Esophagus muscularis mucosa (tissue), 4 donors: ENCODE measurements at regions not wholly inside any gene's neighbourhood (a gene's known extent, or its start where the extent isn't known, plus 50 kb on each side); places are given as distances from the start of the nearest gene placed in this dataset.

Experiments used
- DNase-seq: peaks from one replicate; pipeline ENCODE4 v3.0.0-alpha.2; 2017; ENCODE audit errors: extremely low spot score
- H3K27ac ChIP-seq, 4 donors: fragments of 200-600 bp; sonication (generic); replicated peaks in 1 of 4; 1 replicate in 3 of 4; 2 replicates in 1 of 4; pipeline ENCODE4 v1.5.1; 2016 to 2019; ENCODE audit warnings: mild to moderate bottlenecking in 1 of 4
- H3K27me3 ChIP-seq, 4 donors: fragments of 200-600 bp; sonication (generic); one replicate each; pipeline versions ENCODE4 v1.5.1 to v1.6.0; 2016 to 2019
- H3K36me3 ChIP-seq, 4 donors: fragments of 200-600 bp; sonication (generic); one replicate each; pipeline ENCODE4 v1.5.1; 2016 to 2019
- H3K4me1 ChIP-seq, 4 donors: fragments of 200-600 bp; sonication (generic); one replicate each; pipeline ENCODE4 v1.5.1; 2016 to 2019
- H3K4me3 ChIP-seq, 4 donors: fragments of 200-600 bp; sonication (generic); 1 replicate in 2 of 4; 2 replicates in 2 of 4; pipeline ENCODE4 v1.5.1; 2016 to 2019; ENCODE audit warnings: mild to moderate bottlenecking in 4 of 4, moderate library complexity in 1 of 4
- H3K9me3 ChIP-seq, 4 donors: fragments of 200-600 bp; sonication (generic); 1 replicate in 3 of 4; 2 replicates in 1 of 4; pipeline ENCODE4 v1.5.1; 2016 to 2019
- EP300 ChIP-seq: sonication (generic); formaldehyde crosslinking; IDR thresholded peaks from one replicate; pipeline ENCODE4 v1.6.1; 2017; ENCODE audit warnings: antibody characterized with exemption
- POLR2A ChIP-seq: fragments of 450-650 bp; IDR thresholded peaks from one replicate; pipeline ENCODE4 v1.6.1; 2017; ENCODE audit warnings: antibody characterized with exemption, moderate library complexity, mild to moderate bottlenecking, low read depth
- POLR2AphosphoS5 ChIP-seq, 2 donors: sonication (generic); formaldehyde crosslinking; IDR thresholded peaks; one replicate each; pipeline ENCODE4 v1.6.1; 2017; ENCODE audit warnings: antibody characterized with exemption in 2 of 2
- WGBS: methylation state at CpG from one replicate; pipeline ENCODE4 v1.1.5; 2018; 5-methylcytosine and 5-hydroxymethylcytosine counted together
- intact Hi-C: fragments of 100-400 bp; cut with DNase I; formaldehyde crosslinking; loops from one replicate; pipeline ENCODE4 v1.15.1; 2023
- TF ChIP-seq, protein P1 (sequence below), 3 experiments: fragments of 200-600 bp in 2 of 3; fragments of 450-650 bp in 1 of 3; sonication (generic) in 2 of 3; IDR thresholded peaks; one replicate each; pipeline ENCODE4 v1.5.1; 2017 to 2019; ENCODE audit warnings: antibody characterized with exemption in 3 of 3, mild to moderate bottlenecking in 2 of 3, moderate library complexity in 1 of 3

DNA sequence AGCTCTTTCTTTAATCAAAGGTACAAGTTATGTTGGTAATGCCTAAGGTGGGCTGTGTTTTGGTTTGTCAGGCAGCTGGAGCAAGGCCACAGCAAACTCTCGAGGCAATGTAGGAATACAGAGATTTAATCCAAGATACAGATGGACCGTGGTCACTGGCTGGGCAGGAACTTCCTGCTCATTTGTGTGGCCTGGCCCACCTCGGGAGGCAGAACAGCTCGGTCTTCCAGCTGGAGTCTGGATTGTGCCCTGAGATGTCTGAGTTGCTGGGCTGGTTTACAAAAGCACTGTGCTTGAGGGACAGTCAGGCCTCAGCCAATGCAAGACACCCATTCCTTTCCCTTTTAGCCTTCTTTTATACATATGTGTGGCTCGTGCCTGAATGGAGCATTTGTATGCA, 506.1 kb upstream of the SALL3 start:
- Histone ChIP-seq H3K4me1 (no peaks in the 10 kb centered on the region), H3K27me3 (peaks cover 0 to 5% (median 0%) of the 10 kb centered on the region in 4 donors), H3K27ac (no peak overlapping the region), H3K36me3 (no peaks in the 10 kb centered on the region), H3K9me3 (peaks cover 0 to 2% (median 0%) of the 10 kb centered on the region in 4 donors), H3K4me3 (no peak overlapping the region)
- 77% methylated on average over 5 of the region's 5 CpGs for WGBS
- TF ChIP-seq POLR2AphosphoS5 (IDR thresholded peaks at IDR 0.05) (no peak), EP300 (no peak), POLR2A (no peak)
- TF ChIP-seq, protein P1, sequence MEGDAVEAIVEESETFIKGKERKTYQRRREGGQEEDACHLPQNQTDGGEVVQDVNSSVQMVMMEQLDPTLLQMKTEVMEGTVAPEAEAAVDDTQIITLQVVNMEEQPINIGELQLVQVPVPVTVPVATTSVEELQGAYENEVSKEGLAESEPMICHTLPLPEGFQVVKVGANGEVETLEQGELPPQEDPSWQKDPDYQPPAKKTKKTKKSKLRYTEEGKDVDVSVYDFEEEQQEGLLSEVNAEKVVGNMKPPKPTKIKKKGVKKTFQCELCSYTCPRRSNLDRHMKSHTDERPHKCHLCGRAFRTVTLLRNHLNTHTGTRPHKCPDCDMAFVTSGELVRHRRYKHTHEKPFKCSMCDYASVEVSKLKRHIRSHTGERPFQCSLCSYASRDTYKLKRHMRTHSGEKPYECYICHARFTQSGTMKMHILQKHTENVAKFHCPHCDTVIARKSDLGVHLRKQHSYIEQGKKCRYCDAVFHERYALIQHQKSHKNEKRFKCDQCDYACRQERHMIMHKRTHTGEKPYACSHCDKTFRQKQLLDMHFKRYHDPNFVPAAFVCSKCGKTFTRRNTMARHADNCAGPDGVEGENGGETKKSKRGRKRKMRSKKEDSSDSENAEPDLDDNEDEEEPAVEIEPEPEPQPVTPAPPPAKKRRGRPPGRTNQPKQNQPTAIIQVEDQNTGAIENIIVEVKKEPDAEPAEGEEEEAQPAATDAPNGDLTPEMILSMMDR (IDR thresholded peaks at IDR 0.05), result no peak
- intact Hi-C loops, result no loop called here
- peak; percentile 60 for DNase-seq

DNA sequence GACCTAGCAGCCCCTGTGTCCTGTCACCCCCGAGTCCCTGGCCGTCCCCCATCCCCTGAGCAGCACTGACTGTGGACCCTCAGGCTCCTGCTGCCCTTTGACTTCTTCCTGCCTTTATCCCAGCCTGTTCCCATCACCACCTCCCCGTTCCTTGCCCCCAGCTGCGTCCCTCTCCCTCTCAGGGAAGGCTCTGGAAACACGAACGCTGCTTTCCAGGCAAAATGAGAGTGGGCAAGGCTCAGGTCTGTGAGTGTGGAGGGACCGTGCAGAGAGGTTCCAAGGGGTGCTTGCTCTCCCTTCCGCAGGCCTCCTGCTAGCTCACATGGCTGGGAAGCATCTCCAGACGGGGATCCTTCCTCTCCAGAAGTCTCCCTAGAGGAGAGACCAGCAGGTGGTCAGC, 501.8 kb upstream of the SALL3 start:
- no peak for TF ChIP-seq POLR2A
- no peak for TF ChIP-seq POLR2AphosphoS5 (IDR thresholded peaks at IDR 0.05)
- TF ChIP-seq EP300, result no peak
- TF ChIP-seq, protein P1 (IDR thresholded peaks at IDR 0.05), result no peak
- WGBS, result 59% methylated on average over 9 of the region's 9 CpGs
- intact Hi-C loops, result no loop called here

DNA sequence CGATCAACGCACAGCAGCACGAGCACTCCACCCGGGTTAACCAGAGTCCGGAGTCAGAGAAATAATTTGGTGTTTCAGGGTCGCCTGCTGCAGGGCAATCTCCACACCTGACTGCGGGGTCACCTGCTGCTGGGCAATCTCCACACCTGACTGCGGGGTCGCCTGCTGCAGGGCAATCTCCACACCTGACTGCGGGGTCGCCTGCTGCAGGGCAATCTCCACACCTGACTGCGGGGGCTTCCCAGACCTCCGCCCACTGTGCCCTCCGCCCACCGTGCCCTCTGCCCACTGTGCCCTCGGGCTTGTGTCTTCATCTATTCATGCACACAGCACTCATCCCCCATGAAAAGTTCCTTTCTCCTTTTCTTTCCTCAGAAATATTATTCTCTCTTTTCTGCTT, 500.2 kb upstream of the SALL3 start:
- DNase-seq, result no peak

More for the DNA sequence above, 501.8 kb upstream of the SALL3 start:
- H3K4me3 ChIP-seq, result no peak overlapping the region
- peak; percentile 80 for DNase-seq
- H3K27me3 ChIP-seq, result peaks cover 0 to 17% (median 0%) of the 10 kb centered on the region in 4 donors
- H3K36me3 ChIP-seq, result no peaks in the 10 kb centered on the region
- no peak overlapping the region for H3K27ac ChIP-seq
- H3K9me3 ChIP-seq, result no peaks in the 10 kb centered on the region
- no peaks in the 10 kb centered on the region for H3K4me1 ChIP-seq

DNA sequence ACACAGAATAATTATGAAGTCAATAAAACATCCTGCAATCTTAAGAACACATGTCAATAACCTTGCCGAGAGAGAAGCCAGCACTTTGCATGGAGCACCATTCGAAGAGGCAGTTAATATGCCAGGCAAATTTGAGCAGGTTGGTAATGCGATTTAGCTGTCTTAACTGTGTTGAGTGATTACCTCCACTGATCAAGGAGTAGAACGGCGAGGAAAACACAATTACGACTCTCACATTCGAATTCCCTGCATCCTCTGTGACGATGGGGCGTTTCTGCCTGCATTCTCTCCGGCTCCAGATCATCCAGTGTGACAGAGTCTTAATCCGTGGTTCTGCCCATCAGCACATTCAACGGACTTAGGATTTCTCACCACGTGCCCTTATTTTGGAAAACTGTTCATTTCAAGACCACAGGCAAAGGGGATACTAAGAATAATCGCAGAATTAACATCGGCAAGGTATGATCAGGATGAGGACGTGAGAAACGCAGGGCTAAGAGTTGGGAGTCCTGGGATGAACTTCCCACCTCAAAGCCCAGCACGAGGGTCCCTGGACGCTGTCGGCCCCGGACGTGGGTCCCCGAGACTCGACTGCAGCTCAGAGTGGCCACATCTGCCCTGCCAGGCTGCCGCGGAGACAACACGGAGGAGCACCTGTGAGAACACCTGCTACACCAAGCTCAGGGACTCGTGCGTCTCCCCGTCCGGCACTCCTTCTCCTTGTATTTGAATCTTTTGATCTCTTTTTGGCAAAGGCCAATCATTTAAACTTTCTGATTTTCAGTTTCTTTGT, 499.2 kb upstream of the SALL3 start:
- Histone ChIP-seq H3K27ac (no peak overlapping the region), H3K4me3 (no peak overlapping the region), H3K27me3 (peaks cover 0 to 17% (median 0%) of the 10 kb centered on the region in 4 donors), H3K4me1 (no peaks in the 10 kb centered on the region), H3K9me3 (no peaks in the 10 kb centered on the region), H3K36me3 (no peaks in the 10 kb centered on the region)
- TF ChIP-seq POLR2A (no peak), EP300 (no peak), POLR2AphosphoS5 (IDR thresholded peaks at IDR 0.05) (no peak)
- TF ChIP-seq, protein P1 (IDR thresholded peaks at IDR 0.05), result no peak
- intact Hi-C loops, result no loop called here
- WGBS, result 87% methylated on average over 31 of the region's 31 CpGs
- peak; percentile 90 for DNase-seq

More for the DNA sequence above, 500.2 kb upstream of the SALL3 start:
- Histone ChIP-seq H3K36me3 (no peaks in the 10 kb centered on the region), H3K4me1 (no peaks in the 10 kb centered on the region), H3K9me3 (no peaks in the 10 kb centered on the region), H3K27ac (no peak overlapping the region), H3K27me3 (peaks cover 0 to 17% (median 0%) of the 10 kb centered on the region in 4 donors), H3K4me3 (no peak overlapping the region)
- TF ChIP-seq EP300 (no peak), POLR2A (no peak), POLR2AphosphoS5 (IDR thresholded peaks at IDR 0.05) (no peak)
- intact Hi-C loops, result no loop called here
- 95% methylated on average over 11 of the region's 16 CpGs for WGBS

DNA sequence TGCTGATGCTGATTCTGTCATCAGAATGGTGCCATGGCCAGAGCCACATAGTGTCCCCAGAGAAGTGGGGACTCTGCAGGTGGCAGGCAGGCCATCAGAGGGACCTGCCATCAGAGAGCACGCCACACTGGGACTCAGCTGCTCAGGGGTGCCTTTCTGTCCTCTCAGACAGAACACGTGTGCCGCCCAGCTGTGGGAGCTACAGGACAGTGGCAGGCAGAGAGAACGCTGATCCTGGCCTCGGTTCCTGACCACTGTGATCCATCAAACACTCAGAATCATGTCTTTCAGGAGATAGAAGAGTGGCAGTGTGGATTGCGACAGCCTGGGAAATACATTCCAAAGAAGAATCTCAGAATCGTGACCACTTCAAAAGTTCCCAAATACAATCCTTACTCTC, 497.2 kb upstream of the SALL3 start:
- peak; percentile 62 for DNase-seq
- peaks cover 0 to 17% (median 0%) of the 10 kb centered on the region in 4 donors for H3K27me3 ChIP-seq
- H3K4me1 ChIP-seq, result no peaks in the 10 kb centered on the region
- H3K36me3 ChIP-seq, result no peaks in the 10 kb centered on the region
- H3K9me3 ChIP-seq, result no peaks in the 10 kb centered on the region
- TF ChIP-seq POLR2AphosphoS5 (IDR thresholded peaks at IDR 0.05), result no peak
- no peak for TF ChIP-seq POLR2A
- no peak for TF ChIP-seq EP300
- TF ChIP-seq, protein P1 (IDR thresholded peaks at IDR 0.05), result no peak
- H3K27ac ChIP-seq, result no peak overlapping the region
- intact Hi-C loops, result no loop called here
- no peak overlapping the region for H3K4me3 ChIP-seq
- 86% methylated on average over 7 of the region's 7 CpGs for WGBS
